Hematopoietic multipotent progenitor cell treated with erythropoietin and hydrocortisone succinate and interleukin-3 and kit ligand, for 8 days (in vitro differentiated cells): ENCODE measurements at regions not wholly inside any gene's neighbourhood (a gene's known extent, or its start where the extent isn't known, plus 50 kb on each side); places are given as distances from the start of the nearest gene placed in this dataset.

Experiments used
- DNase-seq: peaks from one replicate; pipeline ENCODE4 v3.0.0-alpha.2; 2015

- DNase-seq: no peak
Measured at GRCh38 chr5:171581781-171582180, 162.3 kb downstream of the FGF18 start.

GRCh38 chr5:171582849-171583248 is 163.4 kb downstream of the FGF18 start:
- no peak for DNase-seq

- no peak for DNase-seq
Measured at GRCh38 chr5:171585981-171586380, 166.5 kb downstream of the FGF18 start.

GRCh38 chr5:171586436-171586835 is 167.0 kb downstream of the FGF18 start:
- DNase-seq: no peak

GRCh38 chr5:171588046-171588445 is 168.6 kb downstream of the FGF18 start:
- no peak for DNase-seq

- DNase-seq: no peak
Measured at GRCh38 chr5:171588790-171589189, 169.3 kb downstream of the FGF18 start.

- DNase-seq: no peak
Measured at GRCh38 chr5:171589461-171589860, 170.0 kb downstream of the FGF18 start.

GRCh38 chr5:171592076-171592475 is 172.6 kb downstream of the FGF18 start:
- DNase-seq: no peak

- no peak for DNase-seq
Measured at GRCh38 chr5:171592736-171593135, 173.3 kb downstream of the FGF18 start.

GRCh38 chr5:171593401-171593800 is 174.0 kb downstream of the FGF18 start:
- DNase-seq: no peak

- DNase-seq: no peak
Measured at GRCh38 chr5:171593976-171594375, 174.5 kb downstream of the FGF18 start.

GRCh38 chr5:171595401-171595800 is 176.0 kb downstream of the FGF18 start:
- DNase-seq: no peak

GRCh38 chr5:171595801-171596231 is 176.4 kb downstream of the FGF18 start:
- DNase-seq: no peak

- no peak for DNase-seq
Measured at GRCh38 chr5:171596391-171596878, 177.0 kb downstream of the FGF18 start.

GRCh38 chr5:171597946-171598640 is 178.6 kb downstream of the FGF18 start:
- DNase-seq: peak; percentile 25

GRCh38 chr5:171598641-171599152 is 179.2 kb downstream of the FGF18 start:
- no peak for DNase-seq

- DNase-seq: no peak
Measured at GRCh38 chr5:171599411-171599810, 180.0 kb downstream of the FGF18 start.

- DNase-seq: no peak
Measured at GRCh38 chr5:171599957-171600612, 180.6 kb downstream of the FGF18 start.

- DNase-seq: peak; percentile 42
Measured at GRCh38 chr5:171600741-171601265, 181.4 kb downstream of the FGF18 start.

- DNase-seq: peak; percentile 62
Measured at GRCh38 chr5:171601266-171601881, 181.9 kb downstream of the FGF18 start.

GRCh38 chr5:171603591-171603990 is 182.0 kb upstream of the SMIM23 start:
- no peak for DNase-seq

GRCh38 chr5:171604195-171604594 is 181.4 kb upstream of the SMIM23 start:
- no peak for DNase-seq

- DNase-seq: peak; percentile 52
Measured at GRCh38 chr5:171606414-171607024, 179.1 kb upstream of the SMIM23 start.
